HepG2 (cell line): ENCODE measurements at regions not wholly inside any gene's neighbourhood (a gene's known extent, or its start where the extent isn't known, plus 50 kb on each side); places are given as distances from the start of the nearest gene placed in this dataset.

Source experiments
- ATAC-seq: fragments of 200-7000 bp; cut with Tn5 transposase; 3 replicates; pipeline ENCODE4 v1.9.1; 2020; ENCODE audit warnings: mild to moderate bottlenecking, moderate library complexity
- BruUV-seq: library from RNA; stranded (reverse); fragments of 400-500 nt; replicated peaks from 2 replicates; lab custom pipeline; 2021; lab: Mats Ljungman, UMichigan
- CTCF ChIA-PET: fragments of 300-600 bp; formaldehyde crosslinking; extraction: SDS; loops from one replicate; lab custom pipeline; 2021; ENCODE audit warnings: low total read pairs, inconsistent platforms, low intra/inter-chr PET ratio; lab: Yijun Ruan, JAX
- POLR2A ChIA-PET: fragments of 350-600 bp; sonication (Branson Sonifier 250); formaldehyde crosslinking; loops from one replicate; lab custom pipeline; 2020; ENCODE audit warnings: antibody characterized with exemption, inconsistent platforms; lab: Yijun Ruan, JAX
- DNase-seq: peaks from one replicate; pipeline ENCODE4 v3.0.0-alpha.2; 2015; ENCODE audit warnings: low spot score
- FAIRE-seq: peaks from 3 replicates; lab custom pipeline; 2011; peaks lifted over from hg19 to GRCh38; lab: Jason Lieb, UNC
- H2AFZ ChIP-seq: one replicate; pipeline ENCODE4 v1.6.1; 2011; ENCODE audit warnings: low read length, inconsistent platforms
- H3K27ac ChIP-seq: fragments of 300-600 bp; 3 replicates; pipeline ENCODE4 v1.8.0; 2011; ENCODE audit warnings: mixed run types, mild to moderate bottlenecking, mixed read lengths, low read length, inconsistent platforms; ENCODE audit not compliant: insufficient read depth; ENCODE audit errors: extremely low read length
- H3K27me3 ChIP-seq, 2 experiments: fragments of 200-600 bp in 1 of 2; 2 replicates in 1 of 2; 3 replicates in 1 of 2; pipeline versions ENCODE4 v1.6.0 to v1.8.0; 2011; ENCODE audit warnings: low read length in 2 of 2, mild to moderate bottlenecking in 2 of 2, moderate library complexity in 2 of 2, inconsistent platforms in 1 of 2; ENCODE audit not compliant: insufficient read depth in 2 of 2, control insufficient read depth in 1 of 2
- H3K36me3 ChIP-seq, 2 experiments: fragments of 200-600 bp in 1 of 2; replicated peaks in 1 of 2; 2 replicates in 1 of 2; 3 replicates in 1 of 2; pipeline versions ENCODE4 v1.5.1 to v1.8.0; 2011; ENCODE audit warnings: low read length in 2 of 2, inconsistent platforms in 1 of 2; ENCODE audit not compliant: insufficient read depth in 2 of 2, control insufficient read depth in 1 of 2
- H3K4me1 ChIP-seq: 2 replicates; pipeline ENCODE4 v1.5.1; 2012; ENCODE audit warnings: low read length, inconsistent platforms; ENCODE audit not compliant: insufficient read depth
- H3K4me2 ChIP-seq: 2 replicates; pipeline ENCODE4 v1.6.0; 2011; ENCODE audit warnings: low read depth, low read length, inconsistent platforms
- H3K4me3 ChIP-seq, 3 experiments: fragments of 200-600 bp in 1 of 3; sonication (generic), shearing (Covaris generic) in 1 of 3; replicated peaks in 1 of 3; 2 replicates each; pipeline ENCODE4 v1.5.1; 2011 to 2016; ENCODE audit warnings: low read length in 3 of 3, inconsistent platforms in 2 of 3, low read depth in 2 of 3, mild to moderate bottlenecking in 2 of 3, control low read depth in 1 of 3, mixed read lengths in 1 of 3; ENCODE audit not compliant: insufficient read depth in 1 of 3
- H3K79me2 ChIP-seq: one replicate; pipeline ENCODE4 v1.6.1; 2011; ENCODE audit warnings: low read length, inconsistent platforms; ENCODE audit not compliant: insufficient read depth
- H3K9ac ChIP-seq: 2 replicates; pipeline ENCODE4 v1.6.0; 2011; ENCODE audit warnings: mild to moderate bottlenecking, low read depth, low read length, inconsistent platforms; ENCODE audit not compliant: insufficient read depth
- H3K9me3 ChIP-seq: 2 replicates; pipeline ENCODE4 v1.5.1; 2012; ENCODE audit warnings: mild to moderate bottlenecking, low read length
- H4K20me1 ChIP-seq: 2 replicates; pipeline ENCODE4 v1.6.0; 2011; ENCODE audit warnings: inconsistent platforms, mild to moderate bottlenecking, low read length, moderate library complexity; ENCODE audit not compliant: insufficient read depth
- EP300 ChIP-seq, 3 experiments: sonication (generic) in 1 of 3; formaldehyde crosslinking in 1 of 3; IDR thresholded peaks; 2 replicates each; pipeline versions ENCODE4 v1.5.1 to v1.6.1; 2011 to 2020; ENCODE audit warnings: low read depth in 2 of 3, low read length in 2 of 3, borderline replicate concordance in 1 of 3, improper control_type of control experiment in 1 of 3, mild to moderate bottlenecking in 1 of 3, missing genetic modification reagents in 1 of 3, moderate library complexity in 1 of 3
- KDM2A ChIP-seq: sonication (generic); formaldehyde crosslinking; IDR thresholded peaks from 2 replicates; pipeline ENCODE4 v1.4.0; 2020; ENCODE audit warnings: low read depth, missing genetic modification reagents, borderline replicate concordance
- RCOR2 ChIP-seq: IDR thresholded peaks from 2 replicates; pipeline ENCODE4 v1.6.1; 2016; ENCODE audit warnings: missing biosample characterization, missing genetic modification reagents
- STAG1 ChIP-seq: sonication (generic); formaldehyde crosslinking; IDR thresholded peaks from 2 replicates; pipeline ENCODE4 v1.4.0; 2020; ENCODE audit warnings: missing genetic modification reagents
- ZNF3 ChIP-seq: IDR thresholded peaks from 2 replicates; pipeline ENCODE4 v1.7.0; 2017; ENCODE audit warnings: inconsistent platforms
- ZNF354B ChIP-seq: sonication (generic); formaldehyde crosslinking; IDR thresholded peaks from 2 replicates; pipeline ENCODE4 v1.8.0; 2022; ENCODE audit warnings: mild to moderate bottlenecking, missing genetic modification reagents
- WGBS: methylation state at CpG from one replicate; pipeline ENCODE4 v1.1.6; 2017; ENCODE audit warnings: low lambda C conversion rate; 5-methylcytosine and 5-hydroxymethylcytosine counted together
- in situ Hi-C: cut with HindIII; loops from 2 replicates; pipeline ENCODE4 v1.10.0; 2017; ENCODE audit warnings: low pct_unique_long_range_greater_than_20kb; ENCODE audit not compliant: extremely low pct_ligation_motif_present
- intact Hi-C: fragments of 100-400 bp; cut with micrococcal nuclease; formaldehyde crosslinking; loops from one replicate; pipeline ENCODE4 v1.10.0; 2022; ENCODE audit not compliant: unreplicated experiment
- TF ChIP-seq, protein P1 (sequence below): sonication (generic); formaldehyde crosslinking; IDR thresholded peaks from 2 replicates; pipeline ENCODE4 v1.4.0; 2020; ENCODE audit warnings: missing genetic modification reagents, borderline replicate concordance
- TF ChIP-seq, protein P2 (sequence below): sonication (generic); formaldehyde crosslinking; IDR thresholded peaks from 2 replicates; pipeline ENCODE4 v1.5.0; 2020; ENCODE audit warnings: missing genetic modification reagents
- TF ChIP-seq, protein P3 (sequence below): sonication (generic); formaldehyde crosslinking; IDR thresholded peaks from 2 replicates; pipeline ENCODE4 v1.4.0; 2020; ENCODE audit warnings: missing genetic modification reagents
- TF ChIP-seq, protein P4 (sequence below): sonication (generic); formaldehyde crosslinking; IDR thresholded peaks from 2 replicates; pipeline ENCODE4 v1.9.0; 2021; ENCODE audit warnings: mild to moderate bottlenecking, missing genetic modification reagents

DNA sequence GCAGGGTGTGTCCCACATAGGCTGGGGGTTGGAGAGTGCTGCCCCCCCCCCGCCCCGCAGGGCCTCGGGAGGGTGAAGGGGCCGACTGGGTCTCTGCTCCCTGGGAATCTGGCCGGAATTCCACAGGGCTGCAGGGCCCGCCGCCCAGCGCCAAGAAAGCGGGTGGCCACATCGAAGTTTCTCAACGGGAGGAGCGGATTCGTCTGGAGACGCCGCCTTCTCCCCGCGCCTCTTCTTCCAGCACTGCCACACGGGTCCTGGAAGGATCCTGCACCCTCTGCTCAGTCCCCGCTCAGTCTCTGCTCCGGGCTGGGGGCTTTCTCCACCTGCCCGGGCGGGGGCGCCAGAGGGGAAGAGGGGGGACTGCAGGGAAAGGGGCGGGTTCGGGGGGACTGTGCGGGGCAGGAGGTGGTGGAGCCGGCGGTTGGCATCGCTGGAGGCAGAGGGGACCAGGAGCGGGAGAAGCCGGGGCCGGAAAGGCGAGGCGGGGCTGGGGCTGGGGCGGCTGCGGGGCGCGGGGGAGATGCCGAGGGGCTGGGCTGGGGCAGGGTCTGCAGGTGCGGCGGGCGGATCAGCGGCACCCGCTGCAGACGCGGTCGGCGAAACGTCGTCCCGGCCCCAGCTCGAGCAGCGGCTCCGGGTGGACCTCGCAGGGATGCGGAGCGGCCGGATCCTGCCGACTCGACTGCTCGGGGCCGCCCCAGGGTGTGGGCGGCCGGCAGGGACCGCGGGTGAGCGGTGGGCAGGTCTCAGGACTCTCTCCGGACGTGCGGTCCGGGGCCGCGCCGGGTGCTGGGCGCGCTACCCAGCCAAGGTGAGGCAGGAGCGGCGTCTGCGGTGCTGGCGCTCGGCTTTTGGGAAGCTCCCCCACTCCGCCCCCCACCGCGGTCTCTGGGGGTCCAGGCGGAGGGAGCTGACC lies 811.4 kb upstream of the TMEM132C start:
- no peak; the same call in 2 of the 3 replicates for ATAC-seq
- in situ Hi-C loops (no loop called here), intact Hi-C loops (no loop called here)
- no peak overlapping the region for H3K27ac ChIP-seq
- no peak overlapping the region for H3K9ac ChIP-seq
- CTCF ChIA-PET, result no interaction called here
- H3K9me3 ChIP-seq, result peaks cover 3% of the 10 kb centered on the region; the same call in 1 of the 2 replicates
- H3K4me3 ChIP-seq, result no peak overlapping the region
- H3K4me2 ChIP-seq, result no peak overlapping the region
- FAIRE-seq, result no peak
- no TSS peak for BruUV-seq
- no peak overlapping the region for H2AFZ ChIP-seq
- POLR2A ChIA-PET, result no interaction called here
- WGBS, result 61% methylated on average over 23 of the region's 85 CpGs
- no peaks in the 10 kb centered on the region for H3K36me3 ChIP-seq
- H3K79me2 ChIP-seq, result no peaks in the 10 kb centered on the region
- no peaks in the 10 kb centered on the region for H4K20me1 ChIP-seq
- no peaks in the 10 kb centered on the region for H3K4me1 ChIP-seq
- no peak for DNase-seq
- H3K27me3 ChIP-seq, result 0 out of 5 replicates have a peak, but pooled peaks cover 0 to 2% of the 10 kb centered on the region in 2 experiments
- TF ChIP-seq ZNF3 (CRISPR knock-in tag) (no peak), ZNF354B (CRISPR knock-in tag) (no peak), EP300 (IDR thresholded peaks at IDR 0.05; ENCODE audit: low read depth in 2 of 2, low read length in 2 of 2) (no peak), EP300 (CRISPR knock-in tag; IDR thresholded peaks at IDR 0.05; ENCODE audit: borderline replicate concordance) (no peak), STAG1 (CRISPR knock-in tag) (no peak), KDM2A (CRISPR knock-in tag) (no peak), RCOR2 (CRISPR knock-in tag) (no peak)
- TF ChIP-seq, protein P1, sequence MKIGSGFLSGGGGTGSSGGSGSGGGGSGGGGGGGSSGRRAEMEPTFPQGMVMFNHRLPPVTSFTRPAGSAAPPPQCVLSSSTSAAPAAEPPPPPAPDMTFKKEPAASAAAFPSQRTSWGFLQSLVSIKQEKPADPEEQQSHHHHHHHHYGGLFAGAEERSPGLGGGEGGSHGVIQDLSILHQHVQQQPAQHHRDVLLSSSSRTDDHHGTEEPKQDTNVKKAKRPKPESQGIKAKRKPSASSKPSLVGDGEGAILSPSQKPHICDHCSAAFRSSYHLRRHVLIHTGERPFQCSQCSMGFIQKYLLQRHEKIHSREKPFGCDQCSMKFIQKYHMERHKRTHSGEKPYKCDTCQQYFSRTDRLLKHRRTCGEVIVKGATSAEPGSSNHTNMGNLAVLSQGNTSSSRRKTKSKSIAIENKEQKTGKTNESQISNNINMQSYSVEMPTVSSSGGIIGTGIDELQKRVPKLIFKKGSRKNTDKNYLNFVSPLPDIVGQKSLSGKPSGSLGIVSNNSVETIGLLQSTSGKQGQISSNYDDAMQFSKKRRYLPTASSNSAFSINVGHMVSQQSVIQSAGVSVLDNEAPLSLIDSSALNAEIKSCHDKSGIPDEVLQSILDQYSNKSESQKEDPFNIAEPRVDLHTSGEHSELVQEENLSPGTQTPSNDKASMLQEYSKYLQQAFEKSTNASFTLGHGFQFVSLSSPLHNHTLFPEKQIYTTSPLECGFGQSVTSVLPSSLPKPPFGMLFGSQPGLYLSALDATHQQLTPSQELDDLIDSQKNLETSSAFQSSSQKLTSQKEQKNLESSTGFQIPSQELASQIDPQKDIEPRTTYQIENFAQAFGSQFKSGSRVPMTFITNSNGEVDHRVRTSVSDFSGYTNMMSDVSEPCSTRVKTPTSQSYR (CRISPR knock-in tag), result no peak
- TF ChIP-seq, protein P2, sequence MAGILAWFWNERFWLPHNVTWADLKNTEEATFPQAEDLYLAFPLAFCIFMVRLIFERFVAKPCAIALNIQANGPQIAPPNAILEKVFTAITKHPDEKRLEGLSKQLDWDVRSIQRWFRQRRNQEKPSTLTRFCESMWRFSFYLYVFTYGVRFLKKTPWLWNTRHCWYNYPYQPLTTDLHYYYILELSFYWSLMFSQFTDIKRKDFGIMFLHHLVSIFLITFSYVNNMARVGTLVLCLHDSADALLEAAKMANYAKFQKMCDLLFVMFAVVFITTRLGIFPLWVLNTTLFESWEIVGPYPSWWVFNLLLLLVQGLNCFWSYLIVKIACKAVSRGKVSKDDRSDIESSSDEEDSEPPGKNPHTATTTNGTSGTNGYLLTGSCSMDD (CRISPR knock-in tag), result no peak
- TF ChIP-seq, protein P3, sequence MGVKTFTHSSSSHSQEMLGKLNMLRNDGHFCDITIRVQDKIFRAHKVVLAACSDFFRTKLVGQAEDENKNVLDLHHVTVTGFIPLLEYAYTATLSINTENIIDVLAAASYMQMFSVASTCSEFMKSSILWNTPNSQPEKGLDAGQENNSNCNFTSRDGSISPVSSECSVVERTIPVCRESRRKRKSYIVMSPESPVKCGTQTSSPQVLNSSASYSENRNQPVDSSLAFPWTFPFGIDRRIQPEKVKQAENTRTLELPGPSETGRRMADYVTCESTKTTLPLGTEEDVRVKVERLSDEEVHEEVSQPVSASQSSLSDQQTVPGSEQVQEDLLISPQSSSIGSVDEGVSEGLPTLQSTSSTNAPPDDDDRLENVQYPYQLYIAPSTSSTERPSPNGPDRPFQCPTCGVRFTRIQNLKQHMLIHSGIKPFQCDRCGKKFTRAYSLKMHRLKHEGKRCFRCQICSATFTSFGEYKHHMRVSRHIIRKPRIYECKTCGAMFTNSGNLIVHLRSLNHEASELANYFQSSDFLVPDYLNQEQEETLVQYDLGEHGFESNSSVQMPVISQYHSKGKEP (CRISPR knock-in tag), result no peak
- TF ChIP-seq, protein P4, sequence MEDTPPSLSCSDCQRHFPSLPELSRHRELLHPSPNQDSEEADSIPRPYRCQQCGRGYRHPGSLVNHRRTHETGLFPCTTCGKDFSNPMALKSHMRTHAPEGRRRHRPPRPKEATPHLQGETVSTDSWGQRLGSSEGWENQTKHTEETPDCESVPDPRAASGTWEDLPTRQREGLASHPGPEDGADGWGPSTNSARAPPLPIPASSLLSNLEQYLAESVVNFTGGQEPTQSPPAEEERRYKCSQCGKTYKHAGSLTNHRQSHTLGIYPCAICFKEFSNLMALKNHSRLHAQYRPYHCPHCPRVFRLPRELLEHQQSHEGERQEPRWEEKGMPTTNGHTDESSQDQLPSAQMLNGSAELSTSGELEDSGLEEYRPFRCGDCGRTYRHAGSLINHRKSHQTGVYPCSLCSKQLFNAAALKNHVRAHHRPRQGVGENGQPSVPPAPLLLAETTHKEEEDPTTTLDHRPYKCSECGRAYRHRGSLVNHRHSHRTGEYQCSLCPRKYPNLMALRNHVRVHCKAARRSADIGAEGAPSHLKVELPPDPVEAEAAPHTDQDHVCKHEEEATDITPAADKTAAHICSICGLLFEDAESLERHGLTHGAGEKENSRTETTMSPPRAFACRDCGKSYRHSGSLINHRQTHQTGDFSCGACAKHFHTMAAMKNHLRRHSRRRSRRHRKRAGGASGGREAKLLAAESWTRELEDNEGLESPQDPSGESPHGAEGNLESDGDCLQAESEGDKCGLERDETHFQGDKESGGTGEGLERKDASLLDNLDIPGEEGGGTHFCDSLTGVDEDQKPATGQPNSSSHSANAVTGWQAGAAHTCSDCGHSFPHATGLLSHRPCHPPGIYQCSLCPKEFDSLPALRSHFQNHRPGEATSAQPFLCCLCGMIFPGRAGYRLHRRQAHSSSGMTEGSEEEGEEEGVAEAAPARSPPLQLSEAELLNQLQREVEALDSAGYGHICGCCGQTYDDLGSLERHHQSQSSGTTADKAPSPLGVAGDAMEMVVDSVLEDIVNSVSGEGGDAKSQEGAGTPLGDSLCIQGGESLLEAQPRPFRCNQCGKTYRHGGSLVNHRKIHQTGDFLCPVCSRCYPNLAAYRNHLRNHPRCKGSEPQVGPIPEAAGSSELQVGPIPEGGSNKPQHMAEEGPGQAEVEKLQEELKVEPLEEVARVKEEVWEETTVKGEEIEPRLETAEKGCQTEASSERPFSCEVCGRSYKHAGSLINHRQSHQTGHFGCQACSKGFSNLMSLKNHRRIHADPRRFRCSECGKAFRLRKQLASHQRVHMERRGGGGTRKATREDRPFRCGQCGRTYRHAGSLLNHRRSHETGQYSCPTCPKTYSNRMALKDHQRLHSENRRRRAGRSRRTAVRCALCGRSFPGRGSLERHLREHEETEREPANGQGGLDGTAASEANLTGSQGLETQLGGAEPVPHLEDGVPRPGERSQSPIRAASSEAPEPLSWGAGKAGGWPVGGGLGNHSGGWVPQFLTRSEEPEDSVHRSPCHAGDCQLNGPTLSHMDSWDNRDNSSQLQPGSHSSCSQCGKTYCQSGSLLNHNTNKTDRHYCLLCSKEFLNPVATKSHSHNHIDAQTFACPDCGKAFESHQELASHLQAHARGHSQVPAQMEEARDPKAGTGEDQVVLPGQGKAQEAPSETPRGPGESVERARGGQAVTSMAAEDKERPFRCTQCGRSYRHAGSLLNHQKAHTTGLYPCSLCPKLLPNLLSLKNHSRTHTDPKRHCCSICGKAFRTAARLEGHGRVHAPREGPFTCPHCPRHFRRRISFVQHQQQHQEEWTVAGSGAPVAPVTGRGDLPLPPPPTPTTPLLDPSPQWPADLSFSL (CRISPR knock-in tag), result no peak
